GM19372 (cell line): ENCODE measurements at regions not wholly inside any gene's neighbourhood (a gene's known extent, or its start where the extent isn't known, plus 50 kb on each side); places are given as distances from the start of the nearest gene placed in this dataset.
"Not testable (repeated sequence)": the region's sequence is repeated elsewhere in the genome, so short reads cannot be mapped to it uniquely, and the experiment has no call there.

ENCODE experiments used
- ATAC-seq: cut with Tn5 transposase; IDR thresholded peaks from one replicate; pipeline ENCODE4 v1.9.1; 2021; ENCODE audit warnings: mild to moderate bottlenecking, low read depth, moderate library complexity; ENCODE audit not compliant: unreplicated experiment

- no peak for ATAC-seq
Observed at GRCh38 chr12:131226345-131227265, 272.9 kb downstream of the ADGRD1 start.

GRCh38 chr12:131227641-131228040 lies 273.9 kb downstream of the ADGRD1 start:
- ATAC-seq: not testable (repeated sequence)

DNA sequence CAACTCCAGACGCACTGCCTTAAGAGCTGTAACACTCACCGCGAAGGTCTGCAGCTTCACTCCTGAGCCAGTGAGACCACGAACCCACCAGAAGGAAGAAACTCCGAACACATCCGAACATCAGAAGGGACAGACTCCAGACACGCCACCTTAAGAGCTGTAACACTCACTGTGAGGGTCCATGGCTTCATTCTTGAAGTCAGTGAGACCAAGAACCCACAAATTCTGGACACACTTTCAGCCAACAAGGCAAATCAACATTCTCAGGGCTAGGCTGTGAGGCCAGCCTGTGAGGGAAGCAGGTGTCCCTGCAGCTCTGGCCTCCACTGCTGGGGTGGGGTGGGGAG lies 275.3 kb downstream of the ADGRD1 start:
- ATAC-seq: not testable (repeated sequence)

- no peak for ATAC-seq
Observed at GRCh38 chr12:131229426-131230339, 276.0 kb downstream of the ADGRD1 start.

GRCh38 chr12:131230340-131231031 lies 276.8 kb downstream of the ADGRD1 start:
- ATAC-seq: no peak

DNA sequence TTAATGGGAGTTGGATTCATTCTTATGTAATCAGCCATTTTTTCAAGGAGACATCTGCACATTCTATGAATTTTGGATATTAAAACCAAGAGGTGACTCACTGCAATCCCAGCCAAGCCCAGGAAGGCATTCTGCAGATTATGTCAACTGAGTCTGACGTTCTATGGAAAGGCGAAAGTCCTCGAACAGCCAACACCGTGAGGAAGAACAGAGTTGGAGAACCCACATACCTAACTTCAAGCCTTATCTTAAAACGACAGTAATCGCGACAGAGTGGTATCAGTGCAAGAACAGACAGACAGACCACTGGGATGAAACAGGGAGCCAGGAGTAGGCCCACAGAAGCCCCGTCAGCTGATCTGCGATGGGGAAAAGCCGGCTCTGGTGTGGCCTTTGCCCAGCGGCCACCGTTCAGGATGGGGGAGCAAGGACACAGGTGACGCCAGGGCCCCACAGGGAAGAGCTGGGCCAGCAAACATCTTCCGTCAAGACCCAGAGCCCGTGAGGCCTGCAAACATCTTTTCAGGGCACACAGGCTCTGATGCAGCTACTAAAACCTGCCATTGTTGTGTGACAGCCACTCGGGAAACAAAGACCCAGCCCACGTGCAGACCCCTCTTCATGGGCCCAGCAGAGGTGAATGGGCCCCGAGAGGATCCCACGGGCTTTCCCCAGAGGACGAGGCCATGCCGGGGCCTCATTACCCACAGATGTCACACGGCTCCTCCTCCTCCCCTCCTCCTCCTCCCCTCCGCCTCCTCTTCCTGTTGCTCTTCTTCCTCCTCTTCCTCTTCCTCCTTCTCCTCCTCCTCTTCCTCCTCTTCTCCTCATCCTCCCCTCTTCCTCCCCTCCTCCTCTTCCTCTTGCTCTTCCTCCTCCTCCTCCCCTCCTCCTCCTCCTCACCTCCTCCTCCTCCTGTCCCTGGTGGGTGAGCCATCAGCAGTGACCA lies 277.6 kb downstream of the ADGRD1 start:
- ATAC-seq: no peak

DNA sequence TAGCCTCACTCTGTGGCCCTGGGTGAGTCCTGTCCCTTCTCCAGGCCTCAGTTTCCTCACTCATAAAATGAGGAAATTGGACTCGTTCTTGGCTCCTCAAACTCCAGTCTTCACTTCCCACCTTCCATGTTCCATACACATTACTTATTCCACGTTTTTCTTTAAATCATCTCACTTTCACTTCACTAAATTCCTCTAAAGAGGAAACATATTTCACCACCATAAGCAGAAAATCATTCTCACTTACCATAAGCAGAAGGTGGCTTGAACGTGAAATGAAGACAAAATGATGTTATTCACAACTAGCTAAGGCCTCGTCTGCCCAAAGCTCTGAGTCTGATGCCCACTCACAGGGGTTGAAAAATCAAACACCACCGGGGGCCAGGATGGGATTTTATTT lies 278.3 kb downstream of the ADGRD1 start:
- ATAC-seq: no peak

- not testable (repeated sequence) for ATAC-seq
Observed at GRCh38 chr12:131232872-131233271, 279.2 kb downstream of the ADGRD1 start.

DNA sequence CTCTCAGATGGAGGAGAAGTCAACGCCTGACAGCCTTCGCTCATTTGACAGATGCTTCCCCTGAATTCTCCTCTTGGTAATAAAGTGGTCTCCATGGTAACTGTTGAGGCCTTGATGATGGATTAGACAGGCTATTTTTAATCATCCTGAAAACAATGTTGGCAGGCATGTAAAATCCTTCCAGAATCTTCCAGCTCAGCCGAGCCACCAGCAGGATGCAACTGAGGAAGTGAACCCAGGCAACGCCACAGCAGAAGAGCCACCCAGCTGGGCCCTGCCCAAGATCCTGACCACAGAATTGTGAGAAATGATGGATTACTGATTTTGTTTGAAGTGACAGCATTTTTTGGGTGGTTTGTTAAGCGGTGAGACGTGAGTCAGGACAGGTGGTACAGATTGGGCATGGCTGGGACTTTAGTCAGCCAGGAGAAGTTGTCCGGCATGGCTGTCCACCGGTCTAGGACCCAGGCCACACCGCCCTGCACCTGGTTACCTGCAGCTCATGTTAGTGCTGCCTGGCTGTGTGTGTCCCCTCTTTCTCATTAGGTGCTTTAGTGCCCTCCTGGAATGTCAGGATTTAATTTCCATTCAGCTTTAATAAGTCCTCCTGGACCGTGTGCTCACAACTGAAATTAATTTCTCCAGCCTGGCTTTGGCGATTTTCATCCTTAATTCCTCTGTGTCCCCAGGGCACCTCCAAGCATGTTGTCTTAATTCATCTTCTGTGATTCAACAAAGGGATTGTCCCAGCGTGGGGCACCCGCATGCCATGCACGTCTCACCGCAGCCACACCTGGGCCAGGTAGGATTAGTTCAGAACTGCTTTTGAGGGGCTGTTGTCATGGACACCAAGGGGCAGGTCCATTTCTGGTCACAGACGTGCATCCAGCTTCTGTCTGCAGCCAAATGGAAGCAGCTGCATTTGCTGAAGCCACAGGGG lies 280.4 kb downstream of the ADGRD1 start:
- ATAC-seq: not testable (repeated sequence)

- not testable (repeated sequence) for ATAC-seq
Observed at GRCh38 chr12:131234841-131235271, 281.1 kb downstream of the ADGRD1 start.

DNA sequence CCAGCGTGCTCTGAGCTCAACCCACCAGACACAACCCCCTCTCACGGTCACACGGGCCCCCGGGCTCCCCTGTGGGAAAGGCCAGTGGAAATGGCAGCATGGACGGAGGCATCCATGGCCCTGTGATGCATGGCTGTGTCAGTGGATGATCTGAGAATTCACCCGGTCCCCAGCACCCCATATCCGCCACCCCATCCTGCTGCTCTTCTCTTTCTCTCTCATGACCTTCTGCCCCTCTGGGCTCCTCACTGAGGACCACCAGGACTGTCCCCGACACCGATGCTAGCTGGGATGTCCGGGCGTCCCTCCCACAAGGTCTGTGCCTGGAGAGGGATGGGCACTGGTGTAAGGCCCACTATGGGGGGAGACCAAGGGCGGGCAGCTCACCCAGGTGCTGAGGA lies 282.2 kb downstream of the ADGRD1 start:
- ATAC-seq: no peak

DNA sequence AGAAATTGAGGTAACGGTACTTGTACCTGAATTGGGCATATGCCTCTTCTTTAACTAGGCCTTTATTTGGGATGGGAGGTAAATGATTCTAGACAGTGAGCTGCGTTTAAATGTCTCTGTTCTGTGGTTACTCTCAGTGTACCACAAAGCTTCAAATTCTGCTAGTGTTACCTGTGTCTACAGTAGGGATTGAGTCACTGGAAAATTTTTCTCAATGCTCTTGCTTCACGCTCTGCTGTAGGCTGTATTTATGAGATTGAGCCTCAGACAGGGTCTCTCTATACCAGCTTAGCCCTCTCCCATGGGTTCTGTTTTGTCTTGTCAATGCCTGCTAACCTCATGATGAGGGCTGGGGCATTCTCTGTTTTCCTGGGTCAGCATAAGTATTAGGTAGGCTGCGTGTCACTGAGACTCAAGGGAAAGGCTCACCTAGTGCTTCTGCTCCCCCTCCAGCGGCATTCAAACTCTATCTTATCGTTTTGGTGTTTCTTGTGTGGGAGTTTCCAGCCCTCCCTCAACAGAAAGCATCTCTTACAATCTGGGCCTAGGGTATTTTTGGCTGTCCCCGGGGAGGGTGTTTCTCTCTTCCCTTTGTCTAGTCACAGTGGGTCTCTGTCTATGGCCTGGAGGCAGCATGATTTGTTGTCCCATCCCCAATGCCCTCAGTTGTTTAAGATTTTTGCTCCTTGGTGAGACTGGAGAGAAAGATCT lies 285.8 kb downstream of the ADGRD1 start:
- ATAC-seq: peak; percentile 78

- ATAC-seq: no peak
Observed at GRCh38 chr12:131241517-131241916, 287.8 kb downstream of the ADGRD1 start.

GRCh38 chr12:131242741-131243496 lies 289.2 kb downstream of the ADGRD1 start:
- ATAC-seq: no peak

DNA sequence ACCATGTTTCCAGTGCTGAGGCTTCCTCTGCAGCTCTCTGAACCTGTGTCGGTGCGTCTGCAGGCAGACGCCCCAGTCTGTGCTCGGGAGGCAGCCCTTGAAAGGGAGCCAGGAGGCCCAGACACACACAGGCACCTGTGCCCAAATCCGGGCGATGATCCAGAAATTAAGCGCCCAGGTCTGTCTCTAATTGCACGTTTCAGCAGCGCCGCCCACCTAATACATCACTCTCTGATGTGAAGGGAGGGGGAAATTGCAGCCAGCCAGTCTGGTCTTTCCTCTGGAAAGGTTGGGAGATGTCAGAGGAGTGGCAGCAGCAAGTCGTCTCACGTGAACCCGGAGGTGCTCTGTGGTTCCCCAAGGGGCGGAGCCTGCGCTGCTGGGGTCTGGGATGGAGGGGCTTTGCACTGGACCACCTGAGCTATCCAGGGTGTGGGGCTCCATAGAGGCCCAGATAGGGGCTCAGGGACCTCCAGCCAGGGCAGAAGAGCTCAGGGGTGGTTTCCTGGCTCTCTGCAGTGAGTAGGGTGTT lies 290.5 kb downstream of the ADGRD1 start:
- not testable (repeated sequence) for ATAC-seq

DNA sequence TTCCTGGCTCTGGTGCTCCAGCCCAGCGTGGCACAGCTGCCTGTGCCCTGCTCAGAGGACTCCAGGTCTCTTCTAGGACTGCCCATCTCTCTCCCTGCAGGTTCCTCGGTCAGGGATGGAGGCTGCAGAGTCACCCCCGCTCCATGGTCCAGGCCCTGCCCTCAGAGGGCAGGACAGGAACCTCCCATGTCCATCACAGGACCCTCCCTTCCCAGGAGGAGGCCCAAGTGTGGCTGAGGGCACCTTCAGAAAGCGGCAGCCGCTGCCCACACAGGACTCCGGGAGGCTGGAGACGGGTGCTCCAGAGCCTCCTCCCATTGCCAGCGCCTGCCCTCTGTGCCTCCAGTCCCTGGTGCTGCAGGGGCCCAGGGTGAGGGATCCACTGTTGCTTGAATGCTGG lies 291.5 kb downstream of the ADGRD1 start:
- ATAC-seq: not testable (repeated sequence)
